ENCODE measurements at regions not wholly inside any gene's neighbourhood (a gene's known extent, or its start where the extent isn't known, plus 50 kb on each side); places are given as distances from the start of the nearest gene placed in this dataset.

- ChIA-PET CTCF (interaction anchor here (0.6 kb wide), 1 partner anchor 127 kb away, joined by 3 read pairs; no protein-coding TSS in a partner anchor), POLR2A (no interaction called here)
- Histone ChIP-seq H3K27ac (peak overlapping the region; percentile 75 to 82; a peak in 5 of 6 replicates), H3K4me3 (no peak overlapping the region), H3K4me2 (no peak overlapping the region), H3K9me3 (no peaks in the 10 kb centered on the region), H3K4me1 (peaks cover 35% of the 10 kb centered on the region)
- ATAC-seq (no peak), DNase-seq (ENCODE audit: low read depth in 1 of 2, low spot score in 1 of 2) (no peak), FAIRE-seq (no peak)
- WGBS (ENCODE audit: missing lambda C conversion rate): 71% methylated on average over 7 of the region's 7 CpGs
- TF ChIP-seq MAZ (IDR thresholded peaks at IDR 0.05; ENCODE audit: borderline replicate concordance, low read depth, low read length) (no peak), HOXB13 (CRISPR knock-in tag; IDR thresholded peaks at IDR 0.05; ENCODE audit: low read depth) (no peak), PHF8 (IDR thresholded peaks at IDR 0.05; ENCODE audit: borderline replicate concordance, low read depth) (no peak), SMC3 (IDR thresholded peaks at IDR 0.05) (no peak), CHD4 (IDR thresholded peaks at IDR 0.05; ENCODE audit: borderline replicate concordance) (no peak), RAD21 (conservative IDR thresholded peaks at IDR 0.05 in 1 of 2, IDR thresholded peaks at IDR 0.05 in 1 of 2) (no peak), HES2 (IDR thresholded peaks at IDR 0.05) (no peak), ATOH8 (CRISPR knock-in tag; IDR thresholded peaks at IDR 0.05; ENCODE audit: low read depth) (no peak), BCL3 (IDR thresholded peaks at IDR 0.05) (no peak)
Observed at GRCh38 chr1:116852367-116852766, 57.3 kb upstream of the PTGFRN start.

GRCh38 chr1:116852910-116853309, 56.8 kb upstream of the PTGFRN start:
- FAIRE-seq (no peak), ATAC-seq (no peak), DNase-seq (ENCODE audit: low read depth in 1 of 2, low spot score in 1 of 2) (no peak)
- Histone ChIP-seq H3K4me1 (peaks cover 35% of the 10 kb centered on the region), H3K4me3 (no peak overlapping the region), H3K27ac (peak overlapping the region; percentile 75 to 82), H3K4me2 (peak overlapping the region; percentile 82), H3K9me3 (no peaks in the 10 kb centered on the region)
- WGBS (ENCODE audit: missing lambda C conversion rate): 77% methylated on average over 3 of the region's 3 CpGs
- ChIA-PET CTCF (interaction anchor here (0.6 kb wide), 1 partner anchor 127 kb away, joined by 3 read pairs; no protein-coding TSS in a partner anchor), POLR2A (no interaction called here)
- TF ChIP-seq REST (IDR thresholded peaks at IDR 0.05) (no peak), CBX8 (IDR thresholded peaks at IDR 0.05) (no peak), CHD4 (IDR thresholded peaks at IDR 0.05; ENCODE audit: borderline replicate concordance) (no peak), HMGXB4 (CRISPR knock-in tag; IDR thresholded peaks at IDR 0.05; ENCODE audit: borderline replicate concordance) (no peak), HES2 (IDR thresholded peaks at IDR 0.05) (no peak), ESRRA (IDR thresholded peaks at IDR 0.05; ENCODE audit: borderline replicate concordance, low read length) (no peak)

Measured in A549 (cell line).